HEK293 (cell line): ENCODE measurements at regions not wholly inside any gene's neighbourhood (a gene's known extent, or its start where the extent isn't known, plus 50 kb on each side); places are given as distances from the start of the nearest gene placed in this dataset.

Experiments
- CTCF ChIA-PET: fragments of 350-600 bp; formaldehyde crosslinking; extraction: SDS; loops from one replicate; lab custom pipeline; 2021; ENCODE audit warnings: antibody characterized with exemption; lab: Yijun Ruan, JAX
- POLR2A ChIA-PET: fragments of 300-600 bp; formaldehyde crosslinking; extraction: SDS; loops from one replicate; lab custom pipeline; 2020; ENCODE audit warnings: antibody characterized with exemption, inconsistent platforms; lab: Yijun Ruan, JAX
- H3K27ac ChIP-seq: fragments of 200-500 bp; sonication (Bioruptor generic); 2 replicates; pipeline ENCODE4 v1.5.1; 2014; ENCODE audit warnings: low read depth, low read length, control low read depth, inconsistent platforms; ENCODE audit errors: extremely low read depth
- H3K36me3 ChIP-seq, 2 experiments: fragments of 200-500 bp in 1 of 2; sonication (Bioruptor generic) in 1 of 2; 1 replicate in 1 of 2; 2 replicates in 1 of 2; pipeline ENCODE4 v1.5.1; 2014 to 2017; ENCODE audit warnings: inconsistent platforms in 2 of 2, low read length in 2 of 2; ENCODE audit not compliant: control insufficient read depth in 2 of 2, insufficient read depth in 1 of 2
- H3K4me1 ChIP-seq: fragments of 200-500 bp; sonication (Bioruptor generic); 2 replicates; pipeline ENCODE4 v1.5.1; 2014; ENCODE audit warnings: mild to moderate bottlenecking, low read length, inconsistent platforms; ENCODE audit not compliant: control insufficient read depth, insufficient read depth
- H3K4me3 ChIP-seq: 2 replicates; pipeline ENCODE4 v1.5.1; 2011; ENCODE audit warnings: low read depth, mild to moderate bottlenecking, control low read depth, low read length, moderate library complexity
- H3K9me3 ChIP-seq: fragments of 200-500 bp; sonication (Bioruptor generic); 2 replicates; pipeline ENCODE4 v1.5.1; 2014; ENCODE audit warnings: low read depth, low read length, inconsistent platforms; ENCODE audit not compliant: control insufficient read depth, insufficient read depth
- BCL6B ChIP-seq: fragments of 450-650 bp; formaldehyde crosslinking; IDR thresholded peaks from 2 replicates; pipeline ENCODE4 v1.5.1; 2017; ENCODE audit warnings: missing biosample characterization, missing genetic modification characterization
- INSM2 ChIP-seq: fragments of 450-650 bp; formaldehyde crosslinking; IDR thresholded peaks from 2 replicates; pipeline ENCODE4 v1.5.1; 2016; ENCODE audit warnings: missing biosample characterization, missing genetic modification characterization
- KLF7 ChIP-seq: fragments of 450-650 bp; formaldehyde crosslinking; IDR thresholded peaks from 2 replicates; pipeline ENCODE4 v1.5.1; 2016; ENCODE audit warnings: missing biosample characterization, missing genetic modification characterization, borderline replicate concordance
- SCRT2 ChIP-seq: fragments of 450-650 bp; formaldehyde crosslinking; IDR thresholded peaks from 2 replicates; pipeline ENCODE4 v1.5.1; 2016; ENCODE audit warnings: missing biosample characterization, missing genetic modification characterization
- ZBTB49 ChIP-seq: fragments of 450-650 bp; formaldehyde crosslinking; IDR thresholded peaks from 2 replicates; pipeline ENCODE4 v1.5.1; 2016; ENCODE audit warnings: missing biosample characterization, missing genetic modification characterization, low read depth
- ZIC2 ChIP-seq: fragments of 450-650 bp; formaldehyde crosslinking; IDR thresholded peaks from 2 replicates; pipeline ENCODE4 v1.5.1; 2016; ENCODE audit warnings: missing biosample characterization, missing genetic modification characterization
- ZNF112 ChIP-seq: fragments of 450-650 bp; formaldehyde crosslinking; IDR thresholded peaks from 2 replicates; pipeline ENCODE4 v1.5.0; 2017; ENCODE audit warnings: missing biosample characterization, missing genetic modification characterization
- ZNF121 ChIP-seq: fragments of 450-650 bp; formaldehyde crosslinking; IDR thresholded peaks from 2 replicates; pipeline ENCODE4 v1.5.1; 2016; ENCODE audit warnings: missing biosample characterization, missing genetic modification characterization
- ZNF18 ChIP-seq: fragments of 450-650 bp; formaldehyde crosslinking; IDR thresholded peaks from 2 replicates; pipeline ENCODE4 v1.5.1; 2016; ENCODE audit warnings: missing biosample characterization, missing genetic modification characterization
- ZNF223 ChIP-seq: fragments of 450-650 bp; formaldehyde crosslinking; IDR thresholded peaks from 2 replicates; pipeline ENCODE4 v1.5.1; 2016; ENCODE audit warnings: missing biosample characterization, missing genetic modification characterization
- ZNF292 ChIP-seq: fragments of 450-650 bp; formaldehyde crosslinking; IDR thresholded peaks from 2 replicates; pipeline ENCODE4 v1.5.1; 2016; ENCODE audit warnings: low read depth, missing biosample characterization, missing genetic modification characterization, borderline replicate concordance
- ZNF398 ChIP-seq: fragments of 450-650 bp; formaldehyde crosslinking; IDR thresholded peaks from 2 replicates; pipeline ENCODE4 v1.5.1; 2017; ENCODE audit warnings: missing biosample characterization, missing genetic modification characterization
- ZNF488 ChIP-seq: fragments of 450-650 bp; formaldehyde crosslinking; IDR thresholded peaks from 2 replicates; pipeline ENCODE4 v1.5.1; 2016; ENCODE audit warnings: missing biosample characterization, missing genetic modification characterization
- ZNF514 ChIP-seq: fragments of 450-650 bp; formaldehyde crosslinking; IDR thresholded peaks from 2 replicates; pipeline ENCODE4 v1.5.1; 2016; ENCODE audit warnings: missing biosample characterization, missing genetic modification characterization
- ZNF548 ChIP-seq: fragments of 450-650 bp; formaldehyde crosslinking; IDR thresholded peaks from 2 replicates; pipeline ENCODE4 v1.5.1; 2016; ENCODE audit warnings: missing biosample characterization, missing genetic modification characterization
- ZNF610 ChIP-seq: fragments of 450-650 bp; formaldehyde crosslinking; IDR thresholded peaks from 2 replicates; pipeline ENCODE4 v1.5.1; 2016; ENCODE audit warnings: missing biosample characterization, missing genetic modification characterization, borderline replicate concordance
- ZNF658 ChIP-seq: fragments of 450-650 bp; formaldehyde crosslinking; IDR thresholded peaks from 2 replicates; pipeline ENCODE4; 2016; ENCODE audit warnings: missing biosample characterization, missing genetic modification characterization
- ZNF837 ChIP-seq: fragments of 450-650 bp; formaldehyde crosslinking; IDR thresholded peaks from 2 replicates; pipeline ENCODE4 v1.5.1; 2016; ENCODE audit warnings: missing biosample characterization, missing genetic modification characterization
- ZXDB ChIP-seq: fragments of 450-650 bp; formaldehyde crosslinking; IDR thresholded peaks from 2 replicates; pipeline ENCODE4 v1.5.1; 2016; ENCODE audit warnings: missing biosample characterization, missing genetic modification characterization

- Histone ChIP-seq H3K9me3 (no peaks in the 10 kb centered on the region), H3K36me3 (no peaks in the 10 kb centered on the region), H3K27ac (no peak overlapping the region), H3K4me1 (no peaks in the 10 kb centered on the region), H3K4me3 (no peak overlapping the region)
- POLR2A ChIA-PET = no interaction called here
- TF ChIP-seq ZNF514 (tag by site-specific recombination) (no peak), ZIC2 (no peak), ZNF112 (tag by site-specific recombination) (no peak), SCRT2 (no peak), ZNF121 (tag by site-specific recombination) (no peak), INSM2 (no peak), KLF7 (tag by site-specific recombination) (no peak), ZNF223 (tag by site-specific recombination) (no peak), ZNF548 (no peak), ZNF658 (tag by site-specific recombination) (no peak), ZBTB49 (tag by site-specific recombination) (no peak), BCL6B (tag by site-specific recombination) (no peak), ZNF837 (no peak), ZNF488 (no peak), ZNF292 (no peak), ZNF18 (tag by site-specific recombination) (no peak), ZXDB (tag by site-specific recombination) (no peak), ZNF398 (no peak), ZNF610 (tag by site-specific recombination) (no peak)
- CTCF ChIA-PET = no interaction called here
Measured at GRCh38 chr9:99326112-99326916, 104.2 kb downstream of the SEC61B start.
